GM23338 (cell line): ENCODE measurements at regions not wholly inside any gene's neighbourhood (a gene's known extent, or its start where the extent isn't known, plus 50 kb on each side); places are given as distances from the start of the nearest gene placed in this dataset.

Experiments
- CREB1 ChIP-seq: fragments of 250-450 bp; sonication (Bioruptor Pico); IDR thresholded peaks from 2 replicates; pipeline ENCODE4 v1.5.0; 2020; ENCODE audit warnings: low read depth, mild to moderate bottlenecking, moderate library complexity
- CTCF ChIP-seq, 2 experiments: fragments of 200-600 bp in 1 of 2; sonication (generic) in 1 of 2; conservative IDR thresholded peaks; 2 replicates each; pipeline versions ENCODE4 v1.5.1 to v1.6.1; 2016 to 2017; ENCODE audit warnings: antibody characterized with exemption in 2 of 2, low read depth in 2 of 2, mild to moderate bottlenecking in 2 of 2, moderate library complexity in 1 of 2
- ETS1 ChIP-seq: IDR thresholded peaks from 2 replicates; pipeline ENCODE4 v1.6.1; 2016; ENCODE audit warnings: antibody characterized with exemption
- EZH2 ChIP-seq: fragments of 200-600 bp; sonication (generic); IDR thresholded peaks from one replicate; pipeline ENCODE4 v1.8.0; 2017; ENCODE audit warnings: antibody characterized with exemption, mild to moderate bottlenecking, low read depth; ENCODE audit not compliant: unreplicated experiment
- EZH2phosphoT487 ChIP-seq: fragments of 200-600 bp; sonication (generic); IDR thresholded peaks from one replicate; pipeline ENCODE4 v1.8.1; 2018; ENCODE audit warnings: antibody characterized with exemption; ENCODE audit not compliant: unreplicated experiment
- JUNB ChIP-seq: IDR thresholded peaks from one replicate; pipeline ENCODE4 v1.6.1; 2016; ENCODE audit warnings: antibody characterized with exemption; ENCODE audit not compliant: unreplicated experiment
- POLR2AphosphoS5 ChIP-seq: IDR thresholded peaks from 2 replicates; pipeline ENCODE4 v1.6.1; 2016; ENCODE audit warnings: antibody characterized with exemption, low read depth
- REST ChIP-seq: IDR thresholded peaks from one replicate; pipeline ENCODE4 v1.6.1; 2018; ENCODE audit warnings: antibody characterized with exemption; ENCODE audit not compliant: unreplicated experiment
- STAT1 ChIP-seq: IDR thresholded peaks from one replicate; pipeline ENCODE4 v1.6.1; 2016; ENCODE audit warnings: antibody characterized with exemption; ENCODE audit not compliant: unreplicated experiment
- ZNF114 ChIP-seq: fragments of 250-450 bp; sonication (Bioruptor Pico); IDR thresholded peaks from 2 replicates; pipeline ENCODE4 v1.5.0; 2020; ENCODE audit warnings: mild to moderate bottlenecking, moderate library complexity

DNA sequence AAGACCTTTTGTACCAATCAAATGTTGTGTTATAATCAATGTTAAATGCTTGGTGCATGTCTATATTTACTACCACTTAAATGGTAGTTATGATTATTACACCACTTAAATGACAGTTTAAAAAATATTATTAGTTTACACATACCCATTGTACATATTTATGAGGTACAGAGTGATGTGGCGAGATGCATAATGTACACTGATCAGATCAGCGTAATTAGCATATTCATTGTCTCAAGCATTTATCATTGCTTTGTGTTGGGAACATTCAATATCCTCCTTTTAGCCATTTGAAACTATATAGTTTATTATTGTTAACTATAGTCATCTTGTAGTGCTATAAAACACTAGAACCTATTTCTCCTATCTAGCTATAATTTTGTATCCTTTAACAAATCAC lies 434.4 kb upstream of the ACTBL2 start:
- TF ChIP-seq CTCF (conservative IDR thresholded peaks at IDR 0.05; ENCODE audit: low read depth in 2 of 2) = no peak
- no peak for TF ChIP-seq POLR2AphosphoS5
- TF ChIP-seq EZH2 = no peak
- no peak for TF ChIP-seq STAT1
- no peak for TF ChIP-seq EZH2phosphoT487
- no peak for TF ChIP-seq REST
- TF ChIP-seq ETS1 = no peak
- no peak for TF ChIP-seq CREB1 (CRISPR knock-in tag)
- no peak for TF ChIP-seq JUNB
- TF ChIP-seq ZNF114 (CRISPR knock-in tag) = no peak
